HEK293T (cell line): ENCODE measurements at regions not wholly inside any gene's neighbourhood (a gene's known extent, or its start where the extent isn't known, plus 50 kb on each side); places are given as distances from the start of the nearest gene placed in this dataset.

Experiments used
- ARNT ChIP-seq: fragments of 450-650 bp; IDR thresholded peaks from 2 replicates; pipeline ENCODE4 v1.6.1; 2017; ENCODE audit warnings: mild to moderate bottlenecking
- ELF4 ChIP-seq: fragments of 450-650 bp; IDR thresholded peaks from 2 replicates; pipeline ENCODE4 v1.6.1; 2017; ENCODE audit warnings: antibody characterized with exemption
- FOXA1 ChIP-seq: fragments of 450-650 bp; IDR thresholded peaks from 2 replicates; pipeline ENCODE4 v1.6.1; 2016; ENCODE audit warnings: mild to moderate bottlenecking
- FOXM1 ChIP-seq: fragments of 450-650 bp; IDR thresholded peaks from 2 replicates; pipeline ENCODE4 v1.6.1; 2017; ENCODE audit warnings: mild to moderate bottlenecking, borderline replicate concordance
- NFRKB ChIP-seq: fragments of 450-650 bp; IDR thresholded peaks from 2 replicates; pipeline ENCODE4 v1.6.1; 2016; ENCODE audit warnings: mild to moderate bottlenecking, moderate library complexity
- SP1 ChIP-seq: fragments of 450-650 bp; IDR thresholded peaks from 2 replicates; pipeline ENCODE4 v1.6.1; 2017
- SUZ12 ChIP-seq: fragments of 450-650 bp; IDR thresholded peaks from 2 replicates; pipeline ENCODE4 v1.6.1; 2016; ENCODE audit warnings: mild to moderate bottlenecking

GRCh38 chr1:78814176-78814575, 164.5 kb downstream of the IFI44 start:
- TF ChIP-seq ELF4 (no peak), FOXA1 (no peak), FOXM1 (no peak), SUZ12 (no peak), NFRKB (no peak), ARNT (no peak), SP1 (no peak)
